Bronchial epithelial cell (primary cell): ENCODE measurements at regions not wholly inside any gene's neighbourhood (a gene's known extent, or its start where the extent isn't known, plus 50 kb on each side); places are given as distances from the start of the nearest gene placed in this dataset.

Experiments used
- DNase-seq: peaks from one replicate; pipeline ENCODE4 v3.0.0-alpha.2; 2010; ENCODE audit warnings: low read depth
- FAIRE-seq: peaks from 2 replicates; lab custom pipeline; 2011; peaks lifted over from hg19 to GRCh38; lab: Jason Lieb, UNC
- H3K27me3 ChIP-seq: 2 replicates; pipeline ENCODE4 v1.5.1; 2011; ENCODE audit warnings: low read length; ENCODE audit not compliant: control insufficient read depth, insufficient read depth
- H3K36me3 ChIP-seq: 2 replicates; pipeline ENCODE4 v1.5.1; 2011; ENCODE audit warnings: low read length; ENCODE audit not compliant: control insufficient read depth, insufficient read depth
- H3K4me3 ChIP-seq: 2 replicates; pipeline ENCODE4 v1.5.1; 2011; ENCODE audit warnings: mild to moderate bottlenecking, low read depth, low read length, control low read depth
- TF ChIP-seq, protein P1 (sequence below): IDR thresholded peaks from 2 replicates; pipeline ENCODE4 v1.5.1; 2011; ENCODE audit warnings: mild to moderate bottlenecking, moderate library complexity, low read length, control low read depth, inconsistent platforms; ENCODE audit not compliant: insufficient read depth, severe bottlenecking

- H3K36me3 ChIP-seq: no peaks in the 10 kb centered on the region
- no peaks in the 10 kb centered on the region for H3K27me3 ChIP-seq
- DNase-seq (no peak), FAIRE-seq (no peak)
- H3K4me3 ChIP-seq: no peak overlapping the region
- TF ChIP-seq, protein P1, sequence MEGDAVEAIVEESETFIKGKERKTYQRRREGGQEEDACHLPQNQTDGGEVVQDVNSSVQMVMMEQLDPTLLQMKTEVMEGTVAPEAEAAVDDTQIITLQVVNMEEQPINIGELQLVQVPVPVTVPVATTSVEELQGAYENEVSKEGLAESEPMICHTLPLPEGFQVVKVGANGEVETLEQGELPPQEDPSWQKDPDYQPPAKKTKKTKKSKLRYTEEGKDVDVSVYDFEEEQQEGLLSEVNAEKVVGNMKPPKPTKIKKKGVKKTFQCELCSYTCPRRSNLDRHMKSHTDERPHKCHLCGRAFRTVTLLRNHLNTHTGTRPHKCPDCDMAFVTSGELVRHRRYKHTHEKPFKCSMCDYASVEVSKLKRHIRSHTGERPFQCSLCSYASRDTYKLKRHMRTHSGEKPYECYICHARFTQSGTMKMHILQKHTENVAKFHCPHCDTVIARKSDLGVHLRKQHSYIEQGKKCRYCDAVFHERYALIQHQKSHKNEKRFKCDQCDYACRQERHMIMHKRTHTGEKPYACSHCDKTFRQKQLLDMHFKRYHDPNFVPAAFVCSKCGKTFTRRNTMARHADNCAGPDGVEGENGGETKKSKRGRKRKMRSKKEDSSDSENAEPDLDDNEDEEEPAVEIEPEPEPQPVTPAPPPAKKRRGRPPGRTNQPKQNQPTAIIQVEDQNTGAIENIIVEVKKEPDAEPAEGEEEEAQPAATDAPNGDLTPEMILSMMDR: no peak
Observed at GRCh38 chr9:135198144-135198543, 110.7 kb downstream of the OLFM1 start.

GRCh38 chr9:135198586-135199285 lies 111.3 kb downstream of the OLFM1 start:
- no peaks in the 10 kb centered on the region for H3K27me3 ChIP-seq
- FAIRE-seq: no peak
- TF ChIP-seq, protein P1: no peak

GRCh38 chr9:135199489-135199888 lies 112.0 kb downstream of the OLFM1 start:
- no peak overlapping the region for H3K4me3 ChIP-seq
- no peaks in the 10 kb centered on the region for H3K36me3 ChIP-seq
- FAIRE-seq (no peak), DNase-seq (no peak)
- TF ChIP-seq, protein P1: no peak
- H3K27me3 ChIP-seq: no peaks in the 10 kb centered on the region

More at GRCh38 chr9:135198586-135199285, 111.3 kb downstream of the OLFM1 start:
- DNase-seq: no peak
- no peak overlapping the region for H3K4me3 ChIP-seq
- H3K36me3 ChIP-seq: no peaks in the 10 kb centered on the region

- H3K27me3 ChIP-seq: no peaks in the 10 kb centered on the region
- H3K4me3 ChIP-seq: no peak overlapping the region
- H3K36me3 ChIP-seq: no peaks in the 10 kb centered on the region
- FAIRE-seq (no peak), DNase-seq (no peak)
- TF ChIP-seq, protein P1: no peak
Observed at GRCh38 chr9:135201711-135202110, 114.2 kb downstream of the OLFM1 start.

DNA sequence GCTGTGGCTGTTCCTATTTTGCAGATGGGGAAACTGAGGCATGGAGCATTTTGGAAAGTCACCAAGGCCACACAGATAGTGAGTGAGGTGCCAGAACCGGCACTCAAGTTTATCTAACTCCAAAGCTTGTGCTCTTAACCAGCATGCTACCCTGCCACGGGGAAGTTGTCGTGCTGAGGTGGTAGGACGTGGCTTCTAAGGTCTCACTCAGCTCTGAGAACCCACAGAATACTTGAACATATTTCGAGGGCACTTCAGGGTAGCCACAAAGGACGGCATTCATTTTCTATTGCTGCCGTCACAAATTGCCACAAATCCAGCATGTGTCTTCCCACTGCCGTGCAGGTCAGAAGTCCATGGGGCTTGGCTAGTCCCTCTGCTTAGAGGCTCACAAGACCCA lies 116.7 kb downstream of the OLFM1 start:
- H3K36me3 ChIP-seq: no peaks in the 10 kb centered on the region
- TF ChIP-seq, protein P1: no peak
- no peak for FAIRE-seq
- DNase-seq: no peak
- no peak overlapping the region for H3K4me3 ChIP-seq
- H3K27me3 ChIP-seq: no peaks in the 10 kb centered on the region

- Histone ChIP-seq H3K27me3 (no peaks in the 10 kb centered on the region), H3K4me3 (no peak overlapping the region), H3K36me3 (no peaks in the 10 kb centered on the region)
- FAIRE-seq (no peak), DNase-seq (no peak)
- TF ChIP-seq, protein P1: no peak
Observed at GRCh38 chr9:135209136-135209535, 121.7 kb downstream of the OLFM1 start.
